SU-DHL-6 (cell line): ENCODE measurements at regions not wholly inside any gene's neighbourhood (a gene's known extent, or its start where the extent isn't known, plus 50 kb on each side); places are given as distances from the start of the nearest gene placed in this dataset.

Experiments
- CTCF ChIP-seq: fragments of 200-600 bp; sonication (generic); IDR thresholded peaks from one replicate; pipeline ENCODE4 v1.5.1; 2017; ENCODE audit warnings: antibody characterized with exemption, mild to moderate bottlenecking, low read length, moderate library complexity; ENCODE audit not compliant: insufficient read depth, poor library complexity, severe bottlenecking
- EZH2phosphoT487 ChIP-seq: fragments of 200-600 bp; sonication (generic), shearing (Covaris generic); conservative IDR thresholded peaks from 2 replicates; pipeline ENCODE4 v1.6.1; 2018; ENCODE audit warnings: mild to moderate bottlenecking, antibody characterized with exemption, low read length, moderate library complexity, mixed read lengths

GRCh38 chr9:25366906-25367305 lies 311.3 kb downstream of the TUSC1 start:
- TF ChIP-seq CTCF (no peak), EZH2phosphoT487 (no peak)
